HepG2 (cell line): ENCODE measurements at regions not wholly inside any gene's neighbourhood (a gene's known extent, or its start where the extent isn't known, plus 50 kb on each side); places are given as distances from the start of the nearest gene placed in this dataset.

Source experiments
- ATAC-seq: fragments of 200-7000 bp; cut with Tn5 transposase; 3 replicates; pipeline ENCODE4 v1.9.1; 2020; ENCODE audit warnings: mild to moderate bottlenecking, moderate library complexity
- BruUV-seq: library from RNA; stranded (reverse); fragments of 400-500 nt; replicated peaks from 2 replicates; lab custom pipeline; 2021; lab: Mats Ljungman, UMichigan
- CTCF ChIA-PET: fragments of 300-600 bp; formaldehyde crosslinking; extraction: SDS; loops from one replicate; lab custom pipeline; 2021; ENCODE audit warnings: low total read pairs, inconsistent platforms, low intra/inter-chr PET ratio; lab: Yijun Ruan, JAX
- POLR2A ChIA-PET: fragments of 350-600 bp; sonication (Branson Sonifier 250); formaldehyde crosslinking; loops from one replicate; lab custom pipeline; 2020; ENCODE audit warnings: antibody characterized with exemption, inconsistent platforms; lab: Yijun Ruan, JAX
- DNase-seq: peaks from one replicate; pipeline ENCODE4 v3.0.0-alpha.2; 2015; ENCODE audit warnings: low spot score
- FAIRE-seq: peaks from 3 replicates; lab custom pipeline; 2011; peaks lifted over from hg19 to GRCh38; lab: Jason Lieb, UNC
- H2AFZ ChIP-seq: one replicate; pipeline ENCODE4 v1.6.1; 2011; ENCODE audit warnings: low read length, inconsistent platforms
- H3K27ac ChIP-seq: fragments of 300-600 bp; 3 replicates; pipeline ENCODE4 v1.8.0; 2011; ENCODE audit warnings: mixed run types, mild to moderate bottlenecking, mixed read lengths, low read length, inconsistent platforms; ENCODE audit not compliant: insufficient read depth; ENCODE audit errors: extremely low read length
- H3K27me3 ChIP-seq, 2 experiments: fragments of 200-600 bp in 1 of 2; 2 replicates in 1 of 2; 3 replicates in 1 of 2; pipeline versions ENCODE4 v1.6.0 to v1.8.0; 2011; ENCODE audit warnings: low read length in 2 of 2, mild to moderate bottlenecking in 2 of 2, moderate library complexity in 2 of 2, inconsistent platforms in 1 of 2; ENCODE audit not compliant: insufficient read depth in 2 of 2, control insufficient read depth in 1 of 2
- H3K36me3 ChIP-seq, 2 experiments: fragments of 200-600 bp in 1 of 2; replicated peaks in 1 of 2; 2 replicates in 1 of 2; 3 replicates in 1 of 2; pipeline versions ENCODE4 v1.5.1 to v1.8.0; 2011; ENCODE audit warnings: low read length in 2 of 2, inconsistent platforms in 1 of 2; ENCODE audit not compliant: insufficient read depth in 2 of 2, control insufficient read depth in 1 of 2
- H3K4me1 ChIP-seq: 2 replicates; pipeline ENCODE4 v1.5.1; 2012; ENCODE audit warnings: low read length, inconsistent platforms; ENCODE audit not compliant: insufficient read depth
- H3K4me2 ChIP-seq: 2 replicates; pipeline ENCODE4 v1.6.0; 2011; ENCODE audit warnings: low read depth, low read length, inconsistent platforms
- H3K4me3 ChIP-seq, 3 experiments: fragments of 200-600 bp in 1 of 3; sonication (generic), shearing (Covaris generic) in 1 of 3; replicated peaks in 1 of 3; 2 replicates each; pipeline ENCODE4 v1.5.1; 2011 to 2016; ENCODE audit warnings: low read length in 3 of 3, inconsistent platforms in 2 of 3, low read depth in 2 of 3, mild to moderate bottlenecking in 2 of 3, control low read depth in 1 of 3, mixed read lengths in 1 of 3; ENCODE audit not compliant: insufficient read depth in 1 of 3
- H3K79me2 ChIP-seq: one replicate; pipeline ENCODE4 v1.6.1; 2011; ENCODE audit warnings: low read length, inconsistent platforms; ENCODE audit not compliant: insufficient read depth
- H3K9ac ChIP-seq: 2 replicates; pipeline ENCODE4 v1.6.0; 2011; ENCODE audit warnings: mild to moderate bottlenecking, low read depth, low read length, inconsistent platforms; ENCODE audit not compliant: insufficient read depth
- H3K9me3 ChIP-seq: 2 replicates; pipeline ENCODE4 v1.5.1; 2012; ENCODE audit warnings: mild to moderate bottlenecking, low read length
- H4K20me1 ChIP-seq: 2 replicates; pipeline ENCODE4 v1.6.0; 2011; ENCODE audit warnings: inconsistent platforms, mild to moderate bottlenecking, low read length, moderate library complexity; ENCODE audit not compliant: insufficient read depth
- HDAC6 ChIP-seq: fragments of 200-600 bp; sonication (generic); IDR thresholded peaks from 2 replicates; pipeline ENCODE4 v1.7.0; 2017; ENCODE audit warnings: mild to moderate bottlenecking, antibody characterized with exemption, low read length, low read depth
- RBFOX2 ChIP-seq: fragments of 200-400 bp; formaldehyde crosslinking; IDR thresholded peaks from 2 replicates; pipeline ENCODE4 v1.6.1; 2017; ENCODE audit warnings: low read depth, mild to moderate bottlenecking, low read length
- RXRA ChIP-seq: sonication (generic); formaldehyde crosslinking; IDR thresholded peaks from 2 replicates; pipeline ENCODE4 v1.5.1; 2020; ENCODE audit warnings: missing genetic modification reagents
- TCF12 ChIP-seq, 2 experiments: fragments of 450-650 bp in 1 of 2; sonication (generic) in 1 of 2; formaldehyde crosslinking in 1 of 2; IDR thresholded peaks; 2 replicates each; pipeline versions ENCODE4 v1.6.1 to v1.8.0; 2017 to 2022; ENCODE audit warnings: antibody characterized with exemption in 1 of 2, mild to moderate bottlenecking in 1 of 2, missing genetic modification reagents in 1 of 2, moderate library complexity in 1 of 2
- ZNF878 ChIP-seq: sonication (generic); formaldehyde crosslinking; IDR thresholded peaks from 2 replicates; pipeline ENCODE4 v1.8.1; 2023; ENCODE audit warnings: mild to moderate bottlenecking, missing genetic modification reagents, moderate library complexity
- WGBS: methylation state at CpG from one replicate; pipeline ENCODE4 v1.1.6; 2017; ENCODE audit warnings: low lambda C conversion rate; 5-methylcytosine and 5-hydroxymethylcytosine counted together
- in situ Hi-C: cut with HindIII; loops from 2 replicates; pipeline ENCODE4 v1.10.0; 2017; ENCODE audit warnings: low pct_unique_long_range_greater_than_20kb; ENCODE audit not compliant: extremely low pct_ligation_motif_present
- intact Hi-C: fragments of 100-400 bp; cut with micrococcal nuclease; formaldehyde crosslinking; loops from one replicate; pipeline ENCODE4 v1.10.0; 2022; ENCODE audit not compliant: unreplicated experiment
- TF ChIP-seq, protein P1 (sequence below): sonication (generic); formaldehyde crosslinking; IDR thresholded peaks from 2 replicates; pipeline ENCODE4 v1.5.0; 2020; ENCODE audit warnings: missing genetic modification reagents
- TF ChIP-seq, protein P2 (sequence below): sonication (generic); formaldehyde crosslinking; IDR thresholded peaks from 2 replicates; pipeline ENCODE4 v1.4.0; 2020; ENCODE audit warnings: missing genetic modification reagents
- TF ChIP-seq, protein P3 (sequence below): sonication (generic); formaldehyde crosslinking; IDR thresholded peaks from 2 replicates; pipeline ENCODE4 v1.4.0; 2020; ENCODE audit warnings: missing genetic modification reagents
- TF ChIP-seq, protein P4 (sequence below): sonication (generic); formaldehyde crosslinking; IDR thresholded peaks from 2 replicates; pipeline ENCODE4 v1.5.1; 2020; ENCODE audit warnings: missing genetic modification reagents, mild to moderate bottlenecking, borderline replicate concordance

DNA sequence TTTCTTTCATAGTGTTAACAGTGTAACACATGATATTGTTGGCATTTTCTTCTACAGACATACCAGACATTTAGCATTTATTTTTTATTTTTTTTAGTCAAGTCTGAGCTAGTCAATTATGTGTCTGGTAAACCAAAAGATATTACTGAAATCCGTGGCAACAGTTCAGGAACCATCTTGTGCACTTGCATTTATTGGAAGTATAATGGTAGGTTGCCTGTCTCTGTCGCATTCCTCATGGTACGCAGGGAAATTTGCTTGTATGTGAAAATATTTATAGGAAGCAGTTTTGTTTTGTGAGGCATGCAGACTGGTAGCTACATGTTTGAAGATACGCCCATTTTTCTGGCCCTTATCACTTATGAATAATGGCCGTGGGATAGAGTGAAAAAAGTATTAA lies 186.1 kb upstream of the SLC38A2 start:
- 96% methylated on average over 5 of the region's 5 CpGs for WGBS
- Histone ChIP-seq H3K4me3 (no peak overlapping the region), H3K9me3 (no peaks in the 10 kb centered on the region), H3K27me3 (no peaks in the 10 kb centered on the region), H3K36me3 (no peaks in the 10 kb centered on the region), H2AFZ (no peak overlapping the region), H3K9ac (no peak overlapping the region), H3K79me2 (no peaks in the 10 kb centered on the region), H4K20me1 (no peaks in the 10 kb centered on the region), H3K4me1 (peaks cover 43% of the 10 kb centered on the region), H3K4me2 (no peak overlapping the region), H3K27ac (no peak overlapping the region)
- BruUV-seq = no TSS peak
- DNase-seq (no peak), ATAC-seq (no peak), FAIRE-seq (no peak)
- ChIA-PET CTCF (no interaction called here), POLR2A (interaction anchor here (0.7 kb wide), 1 partner anchor 18 kb away, joined by 4 read pairs; no protein-coding TSS in a partner anchor)
- in situ Hi-C loops = no loop called here
- intact Hi-C loops = loop anchor here (5.0 kb wide), 1 partner anchor 66 kb away; no protein-coding TSS in a partner anchor
- TF ChIP-seq, protein P1, sequence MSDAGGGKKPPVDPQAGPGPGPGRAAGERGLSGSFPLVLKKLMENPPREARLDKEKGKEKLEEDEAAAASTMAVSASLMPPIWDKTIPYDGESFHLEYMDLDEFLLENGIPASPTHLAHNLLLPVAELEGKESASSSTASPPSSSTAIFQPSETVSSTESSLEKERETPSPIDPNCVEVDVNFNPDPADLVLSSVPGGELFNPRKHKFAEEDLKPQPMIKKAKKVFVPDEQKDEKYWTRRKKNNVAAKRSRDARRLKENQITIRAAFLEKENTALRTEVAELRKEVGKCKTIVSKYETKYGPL (CRISPR knock-in tag) = no peak
- TF ChIP-seq RBFOX2 (no peak), RXRA (no peak), TCF12 (IDR thresholded peaks at IDR 0.05) (no peak), TCF12 (CRISPR knock-in tag; IDR thresholded peaks at IDR 0.05) (no peak), ZNF878 (no peak), HDAC6 (no peak)
- TF ChIP-seq, protein P2, sequence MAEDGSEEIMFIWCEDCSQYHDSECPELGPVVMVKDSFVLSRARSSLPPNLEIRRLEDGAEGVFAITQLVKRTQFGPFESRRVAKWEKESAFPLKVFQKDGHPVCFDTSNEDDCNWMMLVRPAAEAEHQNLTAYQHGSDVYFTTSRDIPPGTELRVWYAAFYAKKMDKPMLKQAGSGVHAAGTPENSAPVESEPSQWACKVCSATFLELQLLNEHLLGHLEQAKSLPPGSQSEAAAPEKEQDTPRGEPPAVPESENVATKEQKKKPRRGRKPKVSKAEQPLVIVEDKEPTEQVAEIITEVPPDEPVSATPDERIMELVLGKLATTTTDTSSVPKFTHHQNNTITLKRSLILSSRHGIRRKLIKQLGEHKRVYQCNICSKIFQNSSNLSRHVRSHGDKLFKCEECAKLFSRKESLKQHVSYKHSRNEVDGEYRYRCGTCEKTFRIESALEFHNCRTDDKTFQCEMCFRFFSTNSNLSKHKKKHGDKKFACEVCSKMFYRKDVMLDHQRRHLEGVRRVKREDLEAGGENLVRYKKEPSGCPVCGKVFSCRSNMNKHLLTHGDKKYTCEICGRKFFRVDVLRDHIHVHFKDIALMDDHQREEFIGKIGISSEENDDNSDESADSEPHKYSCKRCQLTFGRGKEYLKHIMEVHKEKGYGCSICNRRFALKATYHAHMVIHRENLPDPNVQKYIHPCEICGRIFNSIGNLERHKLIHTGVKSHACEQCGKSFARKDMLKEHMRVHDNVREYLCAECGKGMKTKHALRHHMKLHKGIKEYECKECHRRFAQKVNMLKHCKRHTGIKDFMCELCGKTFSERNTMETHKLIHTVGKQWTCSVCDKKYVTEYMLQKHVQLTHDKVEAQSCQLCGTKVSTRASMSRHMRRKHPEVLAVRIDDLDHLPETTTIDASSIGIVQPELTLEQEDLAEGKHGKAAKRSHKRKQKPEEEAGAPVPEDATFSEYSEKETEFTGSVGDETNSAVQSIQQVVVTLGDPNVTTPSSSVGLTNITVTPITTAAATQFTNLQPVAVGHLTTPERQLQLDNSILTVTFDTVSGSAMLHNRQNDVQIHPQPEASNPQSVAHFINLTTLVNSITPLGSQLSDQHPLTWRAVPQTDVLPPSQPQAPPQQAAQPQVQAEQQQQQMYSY (CRISPR knock-in tag) = no peak
- TF ChIP-seq, protein P3, sequence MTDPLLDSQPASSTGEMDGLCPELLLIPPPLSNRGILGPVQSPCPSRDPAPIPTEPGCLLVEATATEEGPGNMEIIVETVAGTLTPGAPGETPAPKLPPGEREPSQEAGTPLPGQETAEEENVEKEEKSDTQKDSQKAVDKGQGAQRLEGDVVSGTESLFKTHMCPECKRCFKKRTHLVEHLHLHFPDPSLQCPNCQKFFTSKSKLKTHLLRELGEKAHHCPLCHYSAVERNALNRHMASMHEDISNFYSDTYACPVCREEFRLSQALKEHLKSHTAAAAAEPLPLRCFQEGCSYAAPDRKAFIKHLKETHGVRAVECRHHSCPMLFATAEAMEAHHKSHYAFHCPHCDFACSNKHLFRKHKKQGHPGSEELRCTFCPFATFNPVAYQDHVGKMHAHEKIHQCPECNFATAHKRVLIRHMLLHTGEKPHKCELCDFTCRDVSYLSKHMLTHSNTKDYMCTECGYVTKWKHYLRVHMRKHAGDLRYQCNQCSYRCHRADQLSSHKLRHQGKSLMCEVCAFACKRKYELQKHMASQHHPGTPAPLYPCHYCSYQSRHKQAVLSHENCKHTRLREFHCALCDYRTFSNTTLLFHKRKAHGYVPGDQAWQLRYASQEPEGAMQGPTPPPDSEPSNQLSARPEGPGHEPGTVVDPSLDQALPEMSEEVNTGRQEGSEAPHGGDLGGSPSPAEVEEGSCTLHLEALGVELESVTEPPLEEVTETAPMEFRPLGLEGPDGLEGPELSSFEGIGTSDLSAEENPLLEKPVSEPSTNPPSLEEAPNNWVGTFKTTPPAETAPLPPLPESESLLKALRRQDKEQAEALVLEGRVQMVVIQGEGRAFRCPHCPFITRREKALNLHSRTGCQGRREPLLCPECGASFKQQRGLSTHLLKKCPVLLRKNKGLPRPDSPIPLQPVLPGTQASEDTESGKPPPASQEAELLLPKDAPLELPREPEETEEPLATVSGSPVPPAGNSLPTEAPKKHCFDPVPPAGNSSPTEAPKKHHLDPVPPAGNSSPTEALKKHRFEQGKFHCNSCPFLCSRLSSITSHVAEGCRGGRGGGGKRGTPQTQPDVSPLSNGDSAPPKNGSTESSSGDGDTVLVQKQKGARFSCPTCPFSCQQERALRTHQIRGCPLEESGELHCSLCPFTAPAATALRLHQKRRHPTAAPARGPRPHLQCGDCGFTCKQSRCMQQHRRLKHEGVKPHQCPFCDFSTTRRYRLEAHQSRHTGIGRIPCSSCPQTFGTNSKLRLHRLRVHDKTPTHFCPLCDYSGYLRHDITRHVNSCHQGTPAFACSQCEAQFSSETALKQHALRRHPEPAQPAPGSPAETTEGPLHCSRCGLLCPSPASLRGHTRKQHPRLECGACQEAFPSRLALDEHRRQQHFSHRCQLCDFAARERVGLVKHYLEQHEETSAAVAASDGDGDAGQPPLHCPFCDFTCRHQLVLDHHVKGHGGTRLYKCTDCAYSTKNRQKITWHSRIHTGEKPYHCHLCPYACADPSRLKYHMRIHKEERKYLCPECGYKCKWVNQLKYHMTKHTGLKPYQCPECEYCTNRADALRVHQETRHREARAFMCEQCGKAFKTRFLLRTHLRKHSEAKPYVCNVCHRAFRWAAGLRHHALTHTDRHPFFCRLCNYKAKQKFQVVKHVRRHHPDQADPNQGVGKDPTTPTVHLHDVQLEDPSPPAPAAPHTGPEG (CRISPR knock-in tag) = no peak
- TF ChIP-seq, protein P4, sequence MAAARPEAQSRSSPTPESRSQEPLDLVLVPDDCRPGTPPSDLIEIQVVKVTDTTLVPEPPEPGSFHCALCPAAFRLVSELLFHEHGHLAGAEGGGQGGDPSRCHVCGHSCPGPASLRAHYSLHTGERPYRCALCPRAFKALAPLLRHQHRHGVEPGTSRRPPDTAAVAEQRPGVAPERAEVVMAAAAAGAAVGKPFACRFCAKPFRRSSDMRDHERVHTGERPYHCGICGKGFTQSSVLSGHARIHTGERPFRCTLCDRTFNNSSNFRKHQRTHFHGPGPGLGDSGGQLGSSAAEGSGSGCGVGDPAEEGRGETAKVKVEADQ (CRISPR knock-in tag) = no peak
